Lung (tissue), 11 donors: ENCODE measurements at regions not wholly inside any gene's neighbourhood (a gene's known extent, or its start where the extent isn't known, plus 50 kb on each side); places are given as distances from the start of the nearest gene placed in this dataset.

ENCODE experiments used
- ATAC-seq: fragments of 200-7000 bp; cut with Tn5 transposase; one replicate; pipeline ENCODE4 v1.9.1; 2020; ENCODE audit warnings: moderate number of reproducible peaks; ENCODE audit not compliant: insufficient read depth, low FRiP score
- DNase-seq, 3 donors: peaks; one replicate each; pipeline ENCODE4 v3.0.0-alpha.2; 2013 to 2017
- H3K27ac ChIP-seq, 2 donors: one replicate each; pipeline ENCODE4 v1.5.1; 2013; ENCODE audit warnings: mild to moderate bottlenecking in 2 of 2, moderate library complexity in 2 of 2, control low read depth in 1 of 2, inconsistent platforms in 1 of 2, low read depth in 1 of 2, low read length in 1 of 2
- H3K27me3 ChIP-seq, 3 donors: one replicate each; pipeline ENCODE4 v1.5.1; 2013; ENCODE audit warnings: low read length in 2 of 3; ENCODE audit not compliant: control insufficient read depth in 3 of 3, insufficient read depth in 3 of 3
- H3K36me3 ChIP-seq, 4 donors: one replicate each; pipeline ENCODE4 v1.5.1; 2013; ENCODE audit warnings: low read length in 4 of 4, mild to moderate bottlenecking in 1 of 4, moderate library complexity in 1 of 4; ENCODE audit not compliant: control insufficient read depth in 4 of 4, insufficient read depth in 4 of 4
- H3K4me1 ChIP-seq, 5 donors: one replicate each; pipeline ENCODE4 v1.5.1; 2013; ENCODE audit warnings: low read length in 5 of 5, mild to moderate bottlenecking in 2 of 5, moderate library complexity in 1 of 5; ENCODE audit not compliant: control insufficient read depth in 5 of 5, insufficient read depth in 5 of 5
- H3K4me3 ChIP-seq: one replicate; pipeline ENCODE4 v1.5.1; 2013; ENCODE audit warnings: mild to moderate bottlenecking, control low read depth, moderate library complexity
- H3K9ac ChIP-seq, 2 donors: one replicate each; pipeline ENCODE4 v1.5.1; 2013; ENCODE audit warnings: low read length in 2 of 2, control low read depth in 1 of 2; ENCODE audit not compliant: insufficient read depth in 1 of 2
- H3K9me3 ChIP-seq, 4 donors: one replicate each; pipeline ENCODE4 v1.5.1; 2013; ENCODE audit warnings: low read length in 3 of 4, mild to moderate bottlenecking in 1 of 4, moderate library complexity in 1 of 4; ENCODE audit not compliant: control insufficient read depth in 4 of 4, insufficient read depth in 3 of 4
- WGBS, 2 donors: extraction: QIAGEN DNeasy Blood & Tissue Kit; methylation state at CpG; one replicate each; pipeline ENCODE4 v1.1.7; 2013; 5-methylcytosine and 5-hydroxymethylcytosine counted together
- TF ChIP-seq, protein P1 (sequence below): IDR thresholded peaks from 2 replicates; pipeline ENCODE4 v1.5.1; 2012; ENCODE audit warnings: mild to moderate bottlenecking; ENCODE audit errors: control extremely low read depth, extremely low read depth
- donor health status: control.
- donor health status: control.
- donor health status: Bipolar disorder and iron deficiency.
- donor health status: healthy.
- donor health status: DM: yes; HTN: yes; CAD: no.

GRCh38 chr2:129285012-129285411 is 694.5 kb upstream of the RAB6C start:
- peaks cover 0 to 9% (median 0%) of the 10 kb centered on the region in 4 donors for H3K9me3 ChIP-seq
- H3K36me3 ChIP-seq = no peaks in the 10 kb centered on the region
- H3K4me1 ChIP-seq = peaks cover 0 to 2% (median 0%) of the 10 kb centered on the region in 5 donors
- DNase-seq (no peak), ATAC-seq (no peak)
- H3K27ac ChIP-seq = no peak overlapping the region
- H3K9ac ChIP-seq = no peak overlapping the region
- no peaks in the 10 kb centered on the region for H3K27me3 ChIP-seq
- TF ChIP-seq, protein P1, sequence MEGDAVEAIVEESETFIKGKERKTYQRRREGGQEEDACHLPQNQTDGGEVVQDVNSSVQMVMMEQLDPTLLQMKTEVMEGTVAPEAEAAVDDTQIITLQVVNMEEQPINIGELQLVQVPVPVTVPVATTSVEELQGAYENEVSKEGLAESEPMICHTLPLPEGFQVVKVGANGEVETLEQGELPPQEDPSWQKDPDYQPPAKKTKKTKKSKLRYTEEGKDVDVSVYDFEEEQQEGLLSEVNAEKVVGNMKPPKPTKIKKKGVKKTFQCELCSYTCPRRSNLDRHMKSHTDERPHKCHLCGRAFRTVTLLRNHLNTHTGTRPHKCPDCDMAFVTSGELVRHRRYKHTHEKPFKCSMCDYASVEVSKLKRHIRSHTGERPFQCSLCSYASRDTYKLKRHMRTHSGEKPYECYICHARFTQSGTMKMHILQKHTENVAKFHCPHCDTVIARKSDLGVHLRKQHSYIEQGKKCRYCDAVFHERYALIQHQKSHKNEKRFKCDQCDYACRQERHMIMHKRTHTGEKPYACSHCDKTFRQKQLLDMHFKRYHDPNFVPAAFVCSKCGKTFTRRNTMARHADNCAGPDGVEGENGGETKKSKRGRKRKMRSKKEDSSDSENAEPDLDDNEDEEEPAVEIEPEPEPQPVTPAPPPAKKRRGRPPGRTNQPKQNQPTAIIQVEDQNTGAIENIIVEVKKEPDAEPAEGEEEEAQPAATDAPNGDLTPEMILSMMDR = no peak
- no peak overlapping the region for H3K4me3 ChIP-seq

GRCh38 chr2:129293326-129293725 is 686.1 kb upstream of the RAB6C start:
- Histone ChIP-seq H3K4me1 (peaks cover 0 to 25% (median 0%) of the 10 kb centered on the region in 5 donors), H3K27me3 (no peaks in the 10 kb centered on the region), H3K27ac (no peak overlapping the region), H3K9me3 (peaks cover 0 to 1% (median 0%) of the 10 kb centered on the region in 4 donors), H3K4me3 (no peak overlapping the region), H3K9ac (no peak overlapping the region), H3K36me3 (no peaks in the 10 kb centered on the region)
- TF ChIP-seq, protein P1 = no peak
- DNase-seq (no peak), ATAC-seq (no peak)
- WGBS, 2 donors = 0 to 2% methylated on average over 1 of the region's 1 CpG

DNA sequence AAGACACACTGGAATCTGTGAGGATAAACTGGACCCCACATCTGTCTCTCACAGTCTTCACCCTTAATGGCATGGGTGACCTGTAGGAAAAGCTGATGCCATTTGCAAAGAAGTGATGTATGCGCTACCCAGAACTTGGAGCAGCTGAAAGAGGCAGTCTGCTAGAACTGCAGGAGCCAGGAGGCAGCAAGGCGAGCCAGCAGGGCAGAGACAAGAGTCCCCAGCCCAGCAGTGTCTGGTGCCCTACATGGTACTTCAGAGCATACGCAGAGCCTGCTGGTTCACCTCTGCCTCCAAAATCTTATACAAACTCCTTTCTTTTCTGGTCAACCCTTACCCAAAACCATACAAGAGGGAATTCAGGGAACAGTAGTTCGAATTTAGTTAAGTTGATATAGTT is 683.1 kb upstream of the RAB6C start:
- Histone ChIP-seq H3K9me3 (peaks cover 0 to 1% (median 0%) of the 10 kb centered on the region in 4 donors), H3K4me1 (peaks cover 0 to 33% (median 0%) of the 10 kb centered on the region in 5 donors), H3K27me3 (no peaks in the 10 kb centered on the region), H3K36me3 (no peaks in the 10 kb centered on the region), H3K9ac (no peak overlapping the region), H3K4me3 (no peak overlapping the region), H3K27ac (no peak overlapping the region)
- TF ChIP-seq, protein P1 = no peak
- WGBS, 2 donors = 83 to 87% methylated on average over 4 of the region's 4 CpGs
- DNase-seq = no peak
- no peak for ATAC-seq

DNA sequence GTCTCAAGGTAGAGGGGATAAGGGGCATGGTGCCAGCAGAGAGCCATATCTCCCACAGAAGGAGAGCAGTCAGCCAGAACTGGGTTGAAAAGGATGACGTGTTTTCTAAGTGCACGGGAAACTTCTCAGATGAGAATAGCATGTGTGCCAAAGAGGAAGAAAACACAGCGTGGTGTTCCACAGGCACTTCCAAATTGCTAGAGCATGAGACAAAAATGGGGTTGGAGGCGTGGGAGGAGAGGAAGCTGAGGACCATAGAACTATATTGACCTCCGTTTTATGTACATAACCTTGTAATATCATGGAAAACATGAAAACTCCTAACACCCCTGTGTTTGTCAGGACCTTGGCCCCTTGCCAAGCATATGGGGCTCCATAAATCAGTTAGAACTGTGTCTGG is 682.7 kb upstream of the RAB6C start:
- TF ChIP-seq, protein P1 = no peak
- DNase-seq (peak; percentile 38 to 76 (median 63)), ATAC-seq (no peak)
- H3K27me3 ChIP-seq = no peaks in the 10 kb centered on the region
- no peak overlapping the region for H3K9ac ChIP-seq
- H3K9me3 ChIP-seq = peaks cover 0 to 1% (median 0%) of the 10 kb centered on the region in 4 donors
- peaks cover 0 to 35% (median 0%) of the 10 kb centered on the region in 5 donors for H3K4me1 ChIP-seq
- H3K27ac ChIP-seq = no peak overlapping the region
- no peaks in the 10 kb centered on the region for H3K36me3 ChIP-seq
- 22 to 28% methylated on average over 5 of the region's 5 CpGs for WGBS, 2 donors
- no peak overlapping the region for H3K4me3 ChIP-seq
